Uterus (tissue), 2 donors: ENCODE measurements at regions not wholly inside any gene's neighbourhood (a gene's known extent, or its start where the extent isn't known, plus 50 kb on each side); places are given as distances from the start of the nearest gene placed in this dataset.

Source experiments
- CTCF ChIP-seq, 4 experiments: fragments of 200-600 bp in 2 of 4; fragments of 450-650 bp in 2 of 4; sonication (generic) in 2 of 4; IDR thresholded peaks; one replicate each; pipeline ENCODE4 v1.5.1; 2016 to 2019; ENCODE audit warnings: antibody characterized with exemption in 4 of 4, mild to moderate bottlenecking in 2 of 4, moderate library complexity in 1 of 4
- POLR2A ChIP-seq, 2 donors: fragments of 450-650 bp; IDR thresholded peaks; one replicate each; pipeline ENCODE4 v1.6.1; 2016; ENCODE audit warnings: antibody characterized with exemption in 2 of 2, mild to moderate bottlenecking in 1 of 2, moderate library complexity in 1 of 2

GRCh38 chrX:96081891-96082290 lies 602.8 kb upstream of the DIAPH2 start:
- TF ChIP-seq CTCF (IDR thresholded peaks at IDR 0.05) = no peak
- TF ChIP-seq POLR2A (IDR thresholded peaks at IDR 0.05) = no peak
